NT2/D1 (cell line): ENCODE measurements at regions not wholly inside any gene's neighbourhood (a gene's known extent, or its start where the extent isn't known, plus 50 kb on each side); places are given as distances from the start of the nearest gene placed in this dataset.

ENCODE experiments used
- SUZ12 ChIP-seq: IDR thresholded peaks from 2 replicates; pipeline ENCODE4 v1.6.1; 2011; ENCODE audit not compliant: insufficient read length, insufficient read depth; ENCODE audit errors: extremely low read depth
- YY1 ChIP-seq: IDR thresholded peaks from 2 replicates; pipeline ENCODE4 v1.6.1; 2011; ENCODE audit not compliant: insufficient read length, insufficient read depth
- ZNF274 ChIP-seq: IDR thresholded peaks from 2 replicates; pipeline ENCODE4 v1.6.1; 2011; ENCODE audit warnings: mild to moderate bottlenecking, low read depth, low read length

DNA sequence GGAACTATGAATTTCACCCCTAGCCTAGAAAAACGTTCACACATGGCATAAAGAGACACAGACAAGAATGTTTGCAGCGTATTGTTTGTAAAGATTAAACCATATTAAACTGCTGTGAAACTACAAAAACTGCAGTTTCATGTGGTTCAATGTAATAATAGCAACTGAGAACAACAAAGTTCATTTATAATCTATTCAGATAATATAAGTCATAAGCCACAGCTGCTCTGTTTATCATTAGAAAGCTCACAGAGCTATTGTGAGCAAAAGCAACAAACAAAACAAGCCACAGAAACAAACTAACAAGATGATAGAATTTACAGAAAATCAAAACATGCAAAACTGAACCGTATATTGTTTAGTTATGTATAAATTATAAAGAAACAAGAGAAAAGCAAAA lies 113.5 kb downstream of the AHR start:
- TF ChIP-seq ZNF274 (no peak), YY1 (no peak), SUZ12 (no peak)
